HG03520 (cell line): ENCODE measurements at regions not wholly inside any gene's neighbourhood (a gene's known extent, or its start where the extent isn't known, plus 50 kb on each side); places are given as distances from the start of the nearest gene placed in this dataset.
"Not testable (repeated sequence)": the region's sequence is repeated elsewhere in the genome, so short reads cannot be mapped to it uniquely, and the experiment has no call there.

Experiments
- ATAC-seq: cut with Tn5 transposase; IDR thresholded peaks from one replicate; pipeline ENCODE4 v1.9.1; 2021; ENCODE audit warnings: mild to moderate bottlenecking, moderate library complexity; ENCODE audit not compliant: unreplicated experiment

GRCh38 chr9:75657015-75657414 lies 233.5 kb upstream of the PCSK5 start:
- no peak for ATAC-seq

GRCh38 chr9:75658301-75658905 lies 232.1 kb upstream of the PCSK5 start:
- no peak for ATAC-seq

- no peak for ATAC-seq
Measured at GRCh38 chr9:75664597-75664996, 225.9 kb upstream of the PCSK5 start.

- no peak for ATAC-seq
Measured at GRCh38 chr9:75666856-75667554, 223.5 kb upstream of the PCSK5 start.

- ATAC-seq: no peak
Measured at GRCh38 chr9:75669721-75670120, 220.8 kb upstream of the PCSK5 start.

GRCh38 chr9:75671354-75671753 lies 219.1 kb upstream of the PCSK5 start:
- no peak for ATAC-seq

GRCh38 chr9:75672478-75672877 lies 218.0 kb upstream of the PCSK5 start:
- ATAC-seq: no peak

- ATAC-seq: no peak
Measured at GRCh38 chr9:75683591-75683990, 206.9 kb upstream of the PCSK5 start.

- ATAC-seq: no peak
Measured at GRCh38 chr9:75685062-75685461, 205.4 kb upstream of the PCSK5 start.

- ATAC-seq: no peak
Measured at GRCh38 chr9:75687359-75687953, 203.0 kb upstream of the PCSK5 start.

- not testable (repeated sequence) for ATAC-seq
Measured at GRCh38 chr9:75690551-75690950, 199.9 kb upstream of the PCSK5 start.

GRCh38 chr9:75691408-75691807 lies 199.1 kb upstream of the PCSK5 start:
- ATAC-seq: no peak

- ATAC-seq: no peak
Measured at GRCh38 chr9:75692309-75692708, 198.2 kb upstream of the PCSK5 start.

GRCh38 chr9:75695921-75696320 lies 194.6 kb upstream of the PCSK5 start:
- no peak for ATAC-seq

GRCh38 chr9:75699017-75699416 lies 191.5 kb upstream of the PCSK5 start:
- no peak for ATAC-seq

- ATAC-seq: no peak
Measured at GRCh38 chr9:75699625-75700251, 190.7 kb upstream of the PCSK5 start.

- ATAC-seq: no peak
Measured at GRCh38 chr9:75700252-75700640, 190.2 kb upstream of the PCSK5 start.

- no peak for ATAC-seq
Measured at GRCh38 chr9:75707191-75707590, 183.3 kb upstream of the PCSK5 start.

GRCh38 chr9:75709698-75710097 lies 180.8 kb upstream of the PCSK5 start:
- no peak for ATAC-seq

- ATAC-seq: no peak
Measured at GRCh38 chr9:75712700-75713099, 177.8 kb upstream of the PCSK5 start.

- ATAC-seq: no peak
Measured at GRCh38 chr9:75713335-75713734, 177.1 kb upstream of the PCSK5 start.

- no peak for ATAC-seq
Measured at GRCh38 chr9:75715360-75715759, 175.1 kb upstream of the PCSK5 start.
